Inflammatory macrophage (primary cell): ENCODE measurements at regions not wholly inside any gene's neighbourhood (a gene's known extent, or its start where the extent isn't known, plus 50 kb on each side); places are given as distances from the start of the nearest gene placed in this dataset.
A peak's percentile ranks its signal among the peaks of the same experiment; 100 is the strongest.
"Not testable (repeated sequence)": the region's sequence is repeated elsewhere in the genome, so short reads cannot be mapped to it uniquely, and the experiment has no call there.

Experiments used
- DNase-seq, 2 donors: peaks; one replicate each; pipeline ENCODE4 v3.0.0-alpha.2; 2020 to 2022

GRCh38 chr6:11403035-11403601 is 134.4 kb upstream of the TMEM170B start:
- peak in 1 of 2 donors; percentile 27 for DNase-seq

GRCh38 chr6:11402581-11402980 is 135.0 kb upstream of the TMEM170B start:
- DNase-seq = not testable (repeated sequence)

- not testable (repeated sequence) for DNase-seq
Observed at GRCh38 chr6:11401954-11402353, 135.6 kb upstream of the TMEM170B start.

- DNase-seq = peak in 1 of 2 donors; percentile 31
Observed at GRCh38 chr6:11398451-11399326, 138.9 kb upstream of the TMEM170B start.

GRCh38 chr6:11397622-11398450 is 139.7 kb upstream of the TMEM170B start:
- DNase-seq = no peak

- DNase-seq = no peak
Observed at GRCh38 chr6:11396860-11397259, 140.7 kb upstream of the TMEM170B start.

- no peak for DNase-seq
Observed at GRCh38 chr6:11393713-11394627, 143.6 kb upstream of the TMEM170B start.

- no peak for DNase-seq
Observed at GRCh38 chr6:11392778-11393507, 144.6 kb upstream of the TMEM170B start.

GRCh38 chr6:11391934-11392777 is 145.4 kb upstream of the TMEM170B start:
- DNase-seq = no peak

GRCh38 chr6:11389977-11390376 is 147.6 kb upstream of the TMEM170B start:
- no peak for DNase-seq

- no peak for DNase-seq
Observed at GRCh38 chr6:11388983-11389944, 148.3 kb upstream of the TMEM170B start.

- DNase-seq = peak in 1 of 2 donors; percentile 30
Observed at GRCh38 chr6:11387707-11388430, 149.7 kb upstream of the TMEM170B start.

GRCh38 chr6:11386726-11387125 is 150.8 kb upstream of the TMEM170B start:
- DNase-seq = no peak

GRCh38 chr6:11386323-11386722 is 151.2 kb upstream of the TMEM170B start:
- DNase-seq = no peak

- no peak for DNase-seq
Observed at GRCh38 chr6:11384531-11385309, 152.3 kb upstream of the NEDD9 start.

- DNase-seq = peak; percentile 80 to 82
Observed at GRCh38 chr6:11381801-11382513, 149.5 kb upstream of the NEDD9 start.
